HG02642 (cell line): ENCODE measurements at regions not wholly inside any gene's neighbourhood (a gene's known extent, or its start where the extent isn't known, plus 50 kb on each side); places are given as distances from the start of the nearest gene placed in this dataset.

Source experiments
- ATAC-seq: cut with Tn5 transposase; IDR thresholded peaks from one replicate; pipeline ENCODE4 v1.9.1; 2021; ENCODE audit warnings: mild to moderate bottlenecking; ENCODE audit not compliant: unreplicated experiment, poor library complexity

DNA sequence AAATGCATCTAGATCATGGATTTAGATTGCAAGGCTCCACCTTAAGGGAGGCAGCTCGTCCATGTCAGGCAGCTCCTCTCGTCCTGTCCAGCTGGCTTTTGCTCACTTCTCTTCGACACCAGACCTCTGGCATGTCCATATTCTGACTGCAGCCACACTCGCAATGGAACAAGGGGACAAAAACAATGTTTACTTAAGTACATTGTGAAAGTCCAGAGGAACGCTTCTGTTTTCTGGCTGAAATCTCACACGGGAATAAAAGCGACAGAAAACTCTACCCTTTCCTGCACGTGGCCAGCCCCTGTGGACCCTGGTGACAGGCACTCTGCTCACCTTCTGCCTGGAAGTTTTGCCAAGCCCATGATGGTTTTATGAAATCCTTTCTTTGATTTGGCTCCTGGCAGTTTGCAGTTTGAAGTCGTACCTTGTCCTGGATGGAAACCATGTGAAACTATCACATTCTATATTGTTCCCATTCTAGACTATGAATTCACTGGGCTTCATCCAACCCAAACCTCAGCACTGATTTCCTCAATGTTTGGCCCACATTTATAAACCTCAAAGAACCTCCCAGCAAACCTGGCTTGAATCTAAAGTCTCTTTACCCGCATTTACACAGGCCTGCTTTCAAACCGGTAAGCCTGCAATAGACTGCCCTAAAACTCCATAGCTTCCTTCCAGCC lies 134.3 kb upstream of the PIEZO2 start:
- no peak for ATAC-seq

DNA sequence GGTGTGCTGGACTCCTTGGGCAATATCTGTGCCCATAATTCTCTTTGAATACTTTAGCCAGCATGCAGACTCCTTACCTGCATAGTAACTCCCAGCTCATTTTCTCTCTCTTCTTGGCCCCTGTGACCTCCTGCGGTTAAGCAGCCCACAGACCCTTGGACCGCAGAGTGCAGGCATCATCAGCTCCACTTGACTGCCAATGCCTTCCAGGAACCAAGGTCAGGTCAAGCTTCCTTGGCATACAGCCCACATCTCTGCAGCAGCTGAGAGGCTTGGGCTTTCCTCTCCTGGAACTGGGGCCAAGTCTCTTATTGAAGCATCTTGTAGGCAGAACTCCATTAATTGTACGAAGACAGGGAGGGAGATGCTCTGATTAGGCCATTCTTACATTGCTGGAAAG lies 130.1 kb upstream of the PIEZO2 start:
- ATAC-seq = no peak

DNA sequence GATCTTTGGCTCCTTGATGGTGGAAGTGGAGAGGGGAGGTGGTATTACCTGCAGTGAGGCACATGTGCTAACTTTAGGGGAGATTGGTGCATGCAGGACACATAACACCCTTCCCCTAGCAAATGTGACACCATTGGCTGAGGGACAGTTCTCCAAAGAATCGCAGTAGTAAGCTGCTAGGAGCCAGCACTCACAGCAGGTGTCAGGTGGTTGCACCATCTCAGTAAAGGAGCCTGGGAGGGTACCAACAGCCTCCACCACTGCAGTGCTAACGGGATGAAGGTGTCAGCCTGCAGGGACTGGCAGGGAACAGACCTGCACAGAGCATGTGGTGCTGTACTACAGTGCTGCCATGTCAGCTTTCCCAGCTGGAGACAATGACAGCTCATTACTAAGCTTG lies 127.3 kb upstream of the PIEZO2 start:
- no peak for ATAC-seq

DNA sequence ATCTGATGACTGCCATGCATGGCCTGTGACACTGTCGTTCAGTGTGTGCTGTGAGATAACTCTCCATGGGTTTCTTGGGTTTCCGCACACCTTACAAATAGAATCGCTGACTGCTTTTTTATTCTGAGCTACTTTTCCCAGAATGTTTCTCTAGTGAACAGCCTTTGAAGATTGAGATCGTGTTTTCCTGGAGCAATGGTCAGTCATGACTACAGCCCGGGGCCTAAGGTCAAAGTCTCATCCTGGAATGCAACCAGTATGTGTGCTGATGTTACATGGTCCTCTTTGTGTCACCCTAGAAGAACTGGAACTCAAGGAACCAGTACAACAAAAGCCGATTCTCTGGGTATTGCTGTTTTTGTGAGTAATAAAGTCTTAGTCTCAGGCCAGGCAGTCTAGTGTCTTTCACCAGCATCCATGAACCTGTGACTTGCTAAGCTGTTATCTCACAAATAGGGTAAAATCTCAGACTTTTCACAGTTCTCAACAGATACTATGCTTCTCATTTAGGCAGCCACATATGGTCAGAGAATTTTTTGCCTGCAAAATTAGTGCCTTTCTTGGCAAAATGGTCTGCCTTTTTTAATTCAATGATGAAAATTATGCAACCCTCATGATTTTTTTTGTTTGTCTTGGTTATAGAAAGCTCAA lies 124.9 kb upstream of the PIEZO2 start:
- no peak for ATAC-seq

DNA sequence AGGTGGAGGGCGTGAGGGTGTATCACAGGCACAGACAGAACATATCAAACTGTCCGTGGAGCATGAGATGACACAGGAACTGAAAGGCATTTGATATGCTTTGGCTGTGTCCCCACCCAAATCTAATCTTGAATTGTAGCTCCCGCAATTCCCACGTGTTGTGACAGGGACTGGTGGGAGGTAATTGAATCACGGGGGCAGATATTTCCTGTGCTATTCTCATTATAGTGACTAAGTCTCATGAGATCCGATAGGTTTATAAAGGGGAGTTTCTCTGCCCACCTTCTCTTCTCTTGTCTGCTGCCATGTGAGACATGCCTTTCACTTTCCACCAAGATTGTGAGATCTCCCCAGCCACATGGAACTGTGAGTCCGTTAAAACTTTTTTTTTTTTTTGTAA lies 123.1 kb upstream of the PIEZO2 start:
- ATAC-seq = no peak

DNA sequence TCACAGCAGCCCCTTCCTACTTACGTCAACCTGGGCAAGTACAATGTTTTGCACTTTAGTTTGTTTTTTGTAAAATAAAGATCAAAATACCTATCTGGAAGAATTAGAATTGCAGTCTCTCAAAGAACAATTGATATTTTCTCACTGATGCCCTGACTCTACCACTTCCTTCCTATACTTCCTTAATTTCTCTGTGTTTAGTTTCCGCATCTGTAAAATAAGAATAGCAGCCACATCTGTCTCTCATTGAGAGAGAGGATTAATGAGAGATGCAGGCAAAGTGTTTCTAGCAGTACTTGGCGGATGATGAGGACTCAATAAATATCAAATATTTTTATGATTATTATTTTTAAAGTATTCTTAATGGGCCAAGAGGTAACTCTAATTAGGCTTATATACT lies 122.6 kb upstream of the PIEZO2 start:
- no peak for ATAC-seq

DNA sequence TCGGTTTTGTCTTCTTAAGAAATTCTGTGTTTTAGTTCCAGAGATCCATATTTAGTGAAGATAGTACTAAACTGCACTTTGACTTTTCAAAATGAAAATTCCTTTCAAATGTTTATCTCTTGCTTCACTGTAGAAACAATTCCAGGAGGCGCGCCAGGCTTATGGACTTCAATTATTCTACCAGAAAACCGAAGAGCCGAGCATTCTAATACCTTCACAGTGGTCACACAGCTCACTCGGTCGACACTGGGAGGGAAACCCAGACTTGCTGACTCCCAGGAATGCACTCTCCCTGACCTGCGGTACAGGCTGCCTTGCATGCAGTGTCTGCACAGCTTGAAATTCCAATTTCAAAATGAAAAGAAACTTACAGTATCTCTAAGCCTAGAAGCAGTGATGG lies 119.9 kb upstream of the PIEZO2 start:
- no peak for ATAC-seq

DNA sequence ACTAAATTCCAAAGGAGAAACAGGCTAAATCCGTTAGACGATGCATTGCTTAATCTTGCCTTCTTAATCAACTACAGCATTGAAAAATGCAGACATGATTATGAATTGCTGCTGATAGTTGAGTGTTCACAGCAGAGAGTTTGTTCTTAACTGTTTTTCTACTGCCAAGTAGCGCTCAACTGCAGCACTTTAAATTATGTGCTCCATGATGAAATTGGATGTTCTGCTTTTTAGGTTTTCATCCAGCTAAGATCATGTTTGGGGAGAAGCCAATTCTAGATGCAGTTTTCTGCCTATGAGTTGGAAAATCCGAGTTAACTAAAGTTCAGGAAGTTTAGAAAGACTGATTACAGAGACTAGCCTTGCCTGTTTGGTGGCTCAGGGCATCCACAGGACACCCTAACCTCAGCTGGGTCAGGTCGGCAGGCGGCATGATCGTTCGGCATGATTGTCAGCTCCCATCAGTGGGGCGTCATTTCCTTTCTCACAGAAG lies 119.4 kb upstream of the PIEZO2 start:
- ATAC-seq = no peak

DNA sequence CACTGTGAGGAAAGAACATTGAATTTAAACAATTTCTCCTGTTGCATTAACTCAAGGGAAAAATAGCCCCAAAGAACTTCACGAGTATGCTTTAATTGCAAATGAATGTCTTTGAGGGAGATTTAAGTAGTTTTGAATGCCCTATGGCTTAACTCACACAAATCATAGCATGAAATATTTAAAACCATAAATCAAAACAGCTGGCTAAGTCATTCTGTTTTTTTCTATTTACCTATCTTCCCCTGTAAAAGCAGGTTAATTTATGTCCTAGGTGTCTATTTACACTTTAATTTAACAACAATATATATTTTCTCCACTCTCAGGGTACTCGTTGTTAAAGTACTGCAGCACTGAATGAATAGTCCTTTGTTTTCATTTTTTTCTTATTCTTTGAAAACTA lies 118.8 kb upstream of the PIEZO2 start:
- ATAC-seq = no peak

DNA sequence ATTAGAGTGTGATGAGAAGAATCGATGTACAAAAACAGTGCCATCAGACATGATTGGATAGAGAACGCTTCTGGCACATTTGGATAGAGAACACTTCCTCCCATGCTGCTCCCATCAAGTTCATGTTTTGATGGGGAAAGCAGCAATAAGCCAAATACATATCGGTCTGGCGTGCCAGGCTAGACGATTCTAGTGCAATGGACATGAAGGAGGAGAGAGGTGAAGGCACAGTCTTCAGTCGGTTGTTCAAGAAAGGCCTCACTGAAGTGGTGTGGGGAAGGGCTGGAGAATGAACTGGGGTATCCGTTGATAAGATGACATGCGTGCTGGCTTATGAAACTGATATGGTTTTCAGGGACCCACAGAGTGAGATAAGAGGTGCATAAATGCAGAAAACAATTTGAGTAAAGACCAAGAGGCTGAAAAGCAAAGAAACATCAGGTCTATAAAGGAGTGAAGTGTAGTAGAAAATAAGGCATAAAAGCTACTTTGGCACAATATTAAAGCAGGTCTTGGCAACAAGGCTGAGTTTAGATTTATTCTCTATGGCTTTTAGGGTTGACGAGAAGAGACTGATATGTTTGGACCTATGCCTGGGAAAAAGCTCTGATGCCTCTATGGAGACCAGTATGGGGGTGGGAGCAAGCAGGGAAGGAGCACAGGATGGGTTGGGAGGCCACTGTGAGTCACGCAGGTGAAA lies 117.6 kb upstream of the PIEZO2 start:
- no peak for ATAC-seq

DNA sequence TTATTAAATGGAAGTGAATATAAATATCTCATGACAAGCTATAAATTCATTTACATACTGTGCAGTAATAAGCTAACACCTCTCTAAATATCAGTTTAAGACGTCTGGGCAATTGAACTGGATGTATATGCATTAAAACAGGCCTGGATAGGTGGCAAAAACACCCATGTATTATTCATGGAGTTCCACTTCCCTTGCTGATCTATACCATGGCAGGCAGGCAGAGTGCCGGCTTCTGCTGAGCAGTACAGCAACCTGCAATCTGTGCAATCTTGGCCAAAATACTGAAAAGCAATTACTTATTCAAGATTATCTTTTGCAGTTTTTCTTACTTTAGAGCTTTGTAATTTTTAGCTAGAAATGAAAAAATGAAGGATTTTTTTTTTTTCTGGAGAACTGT lies 112.1 kb upstream of the PIEZO2 start:
- no peak for ATAC-seq

DNA sequence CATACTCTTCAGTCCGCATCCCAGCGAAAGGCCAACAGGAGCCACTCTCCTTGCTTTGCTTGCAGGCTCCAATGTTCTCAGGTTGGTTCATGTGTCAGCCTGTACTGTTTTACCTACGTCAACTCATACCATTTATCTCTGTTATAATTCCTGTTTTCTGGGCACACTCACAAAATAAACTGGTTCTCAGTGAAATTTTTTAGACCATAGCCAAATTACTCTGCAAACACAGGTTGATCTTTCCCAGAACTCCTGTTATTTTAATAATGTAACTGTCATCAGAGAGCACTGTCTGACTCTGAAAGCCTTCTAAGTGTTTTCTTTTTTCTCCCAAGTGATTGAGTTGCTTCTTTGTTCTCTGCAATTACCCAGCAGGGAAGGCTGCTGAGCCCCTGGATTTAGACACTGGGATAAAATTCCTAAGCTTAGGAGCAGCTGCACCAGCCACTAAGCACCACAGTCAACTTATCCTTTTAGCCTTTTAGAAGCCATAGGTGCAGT lies 111.6 kb upstream of the PIEZO2 start:
- ATAC-seq = no peak

DNA sequence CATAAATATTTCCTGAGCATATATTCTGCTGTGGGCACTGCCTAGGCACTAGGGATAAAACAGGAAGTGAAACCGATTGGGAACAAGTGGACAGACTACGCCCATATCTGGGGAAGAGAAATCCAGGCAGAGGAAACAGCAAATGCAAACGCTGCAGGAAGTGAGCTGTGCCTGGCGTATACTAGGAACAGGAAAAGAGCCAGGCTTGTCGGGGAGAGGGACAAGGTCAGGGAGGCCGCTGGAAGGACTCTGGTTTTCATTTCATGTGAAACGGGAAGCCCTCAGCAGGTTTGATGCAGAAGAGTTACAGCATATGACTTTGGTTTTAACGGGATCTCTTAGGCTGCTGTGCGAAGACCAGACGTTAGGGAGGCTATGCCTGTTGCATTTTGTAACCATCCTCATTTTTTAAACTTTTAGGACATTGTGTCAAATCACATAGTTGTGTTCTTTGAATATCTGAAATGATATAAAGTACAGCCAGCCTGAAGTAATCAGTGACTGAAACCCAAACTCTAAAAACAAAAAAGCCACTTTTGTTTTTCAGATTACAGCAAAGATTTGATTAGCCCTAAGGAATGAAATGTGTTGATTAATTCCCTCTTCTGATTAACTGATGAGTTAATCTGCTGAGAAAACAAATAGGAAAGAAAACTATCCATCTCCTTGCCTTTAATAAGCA lies 110.2 kb upstream of the PIEZO2 start:
- no peak for ATAC-seq

DNA sequence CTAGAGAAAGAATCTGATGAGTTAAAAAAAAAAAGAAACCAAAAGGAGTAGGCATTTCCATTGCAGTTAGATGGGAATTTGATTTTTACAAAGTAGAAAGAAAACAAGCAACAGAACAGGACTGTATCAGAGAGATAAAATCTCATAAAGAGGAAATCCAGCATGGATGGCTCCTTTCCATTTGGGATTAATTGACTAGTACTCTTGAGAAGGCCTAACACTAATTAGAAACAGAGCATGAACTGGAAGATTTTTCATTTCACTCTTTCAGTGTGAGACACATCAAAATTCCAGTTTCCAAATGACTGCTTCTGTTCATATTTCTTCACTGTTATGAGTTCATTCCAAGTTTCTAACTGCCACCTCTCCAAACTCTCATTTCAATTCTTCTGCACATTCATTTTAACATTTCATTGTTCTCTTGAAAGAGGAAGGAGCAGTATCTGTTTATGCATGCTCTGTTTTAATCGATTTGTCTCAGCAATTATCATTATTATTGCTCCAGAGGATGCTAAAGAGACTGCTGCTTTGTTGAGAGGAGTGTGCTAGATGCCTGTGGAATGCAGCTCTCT lies 108.8 kb upstream of the PIEZO2 start:
- ATAC-seq = no peak

DNA sequence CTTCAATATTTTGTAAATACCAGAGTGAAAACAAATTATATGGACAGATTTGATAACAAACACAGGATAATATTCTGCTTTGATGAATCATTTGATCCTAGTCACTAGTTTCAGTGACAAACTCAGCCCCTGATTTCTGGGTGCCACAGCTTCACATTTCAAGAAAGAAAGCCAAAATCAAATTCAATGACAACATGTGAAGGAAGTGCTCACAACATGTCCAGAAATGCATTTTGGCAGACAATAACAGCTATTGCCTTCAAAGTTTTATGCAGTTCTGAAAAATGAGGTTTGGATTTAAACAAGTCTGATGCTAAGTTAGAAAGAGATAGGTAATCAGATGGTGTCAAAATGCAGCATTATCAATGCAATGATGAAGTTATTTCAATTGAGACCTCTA lies 106.9 kb upstream of the PIEZO2 start:
- ATAC-seq = no peak

DNA sequence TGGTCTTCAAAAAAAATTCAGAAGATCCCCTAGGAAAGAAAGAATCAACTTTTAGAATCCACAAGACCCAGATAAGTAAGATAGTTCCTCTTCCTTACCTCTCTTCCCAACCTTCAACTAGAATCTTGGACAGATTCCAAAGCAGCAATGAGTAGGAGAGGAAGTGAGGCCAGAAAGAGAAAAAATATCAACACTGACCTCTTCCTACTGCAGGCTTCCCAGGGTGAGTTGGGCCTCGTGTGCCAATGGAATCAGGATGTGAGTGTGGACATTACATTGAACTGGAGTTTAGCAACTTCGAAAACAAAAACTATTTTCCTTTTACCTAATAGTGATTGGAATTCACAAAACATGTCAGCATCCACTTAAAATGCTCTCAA lies 102.5 kb upstream of the PIEZO2 start:
- ATAC-seq = no peak

DNA sequence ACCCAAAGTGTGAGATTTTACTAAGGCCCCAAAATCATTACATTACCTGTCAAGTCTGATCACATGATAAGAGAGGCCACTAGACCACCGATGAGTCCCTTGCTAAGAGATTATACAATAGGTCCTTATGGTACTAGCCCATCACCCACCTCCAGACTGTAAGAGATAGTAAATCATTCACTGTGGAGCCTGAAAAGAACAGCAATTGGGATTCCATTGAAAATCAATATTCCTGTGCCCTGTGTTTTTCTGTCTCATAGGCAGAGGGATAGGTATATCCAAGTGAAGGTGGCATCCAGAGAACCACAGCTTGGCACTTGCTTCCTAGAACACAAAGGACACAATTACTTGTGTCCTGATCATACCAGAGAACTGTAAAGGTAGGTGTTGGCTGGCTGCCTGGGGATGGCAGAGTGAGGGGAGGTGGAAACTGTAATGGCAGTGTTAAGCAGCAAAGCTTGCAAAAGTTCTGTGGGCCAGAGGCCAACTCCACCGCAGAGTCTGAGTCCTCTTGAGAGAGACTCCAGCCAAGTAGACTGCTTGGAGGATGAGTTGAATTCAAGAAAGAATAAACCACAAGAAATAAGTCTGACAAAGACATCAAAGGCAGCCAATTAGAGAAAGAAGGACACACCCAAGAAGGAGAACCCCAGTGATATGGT lies 102.0 kb upstream of the PIEZO2 start:
- ATAC-seq = no peak

DNA sequence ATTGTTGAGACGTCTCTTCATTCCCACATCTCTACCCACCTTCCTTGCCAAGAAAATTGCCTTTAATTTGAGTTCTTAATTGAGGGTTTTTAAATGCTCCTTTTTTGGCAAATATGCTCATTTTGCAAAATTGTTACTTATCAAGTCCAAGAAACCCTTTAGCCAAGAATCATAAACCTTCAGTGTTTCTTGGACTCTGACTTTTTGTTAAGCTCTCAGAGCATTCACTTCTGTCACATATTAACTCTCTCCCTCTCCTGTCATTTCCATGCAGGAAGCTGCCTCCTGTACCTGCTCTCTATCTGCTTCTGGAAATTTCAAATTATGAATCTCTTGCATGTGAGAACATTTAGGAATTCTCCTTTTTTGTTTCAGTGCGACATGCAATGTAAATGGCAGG lies 100.0 kb upstream of the PIEZO2 start:
- no peak for ATAC-seq

DNA sequence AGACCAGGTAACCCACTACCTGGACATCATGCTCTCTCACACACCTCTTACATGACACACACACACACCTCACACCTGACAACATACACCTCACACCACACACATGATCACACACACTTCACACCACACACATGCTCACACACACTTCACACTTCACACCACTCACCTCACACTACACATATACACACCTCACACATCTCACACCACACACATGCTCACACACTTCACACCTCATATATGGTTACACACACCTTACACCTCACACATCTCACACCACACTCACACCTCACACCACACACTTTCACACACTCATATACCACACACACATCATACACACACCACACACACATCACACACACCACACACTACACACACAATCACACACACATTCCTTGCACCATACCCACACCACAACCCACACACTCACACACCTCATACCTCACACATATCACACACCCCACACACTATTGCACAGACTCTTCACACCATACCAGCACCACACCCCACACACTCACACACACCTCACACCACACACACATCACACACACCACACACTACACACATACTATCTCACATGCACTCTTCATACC lies 98.1 kb upstream of the PIEZO2 start:
- ATAC-seq = no peak
